Spinal cord (tissue), 9 donors: ENCODE measurements at regions not wholly inside any gene's neighbourhood (a gene's known extent, or its start where the extent isn't known, plus 50 kb on each side); places are given as distances from the start of the nearest gene placed in this dataset.

Experiments used
- DNase-seq, 6 donors: peaks; one replicate each; pipeline versions ENCODE4 v3.0.0 to v3.0.0-alpha.2; 2013 to 2015; ENCODE audit warnings: low spot score in 6 of 6, low read depth in 4 of 6
- H3K27ac ChIP-seq: one replicate; pipeline ENCODE4 v1.5.1; 2013; ENCODE audit warnings: low read depth, low read length, control low read depth
- H3K27me3 ChIP-seq: one replicate; pipeline ENCODE4 v1.6.1; 2013; ENCODE audit warnings: low read length; ENCODE audit not compliant: control insufficient read depth, insufficient read depth
- H3K36me3 ChIP-seq: one replicate; pipeline ENCODE4 v1.6.1; 2013; ENCODE audit warnings: low read length; ENCODE audit not compliant: control insufficient read depth, insufficient read depth
- H3K4me1 ChIP-seq: one replicate; pipeline ENCODE4 v1.6.1; 2013; ENCODE audit warnings: low read length; ENCODE audit not compliant: control insufficient read depth, insufficient read depth
- H3K4me3 ChIP-seq: one replicate; pipeline ENCODE4 v1.5.1; 2013; ENCODE audit warnings: low read depth, low read length, control low read depth
- H3K9me3 ChIP-seq: one replicate; pipeline ENCODE4 v1.6.1; 2013; ENCODE audit warnings: low read length; ENCODE audit not compliant: control insufficient read depth, insufficient read depth
- WGBS: methylation state at CpG from one replicate; pipeline ENCODE4 v1.1.5; 2013; ENCODE audit warnings: missing lambda C conversion rate; ENCODE audit not compliant: insufficient coverage; 5-methylcytosine and 5-hydroxymethylcytosine counted together
- donor health status: healthy.

GRCh38 chr18:64244571-64244970 is 95.7 kb upstream of the LINC00305 start:
- Histone ChIP-seq H3K4me3 (no peak overlapping the region), H3K27ac (no peak overlapping the region), H3K9me3 (no peaks in the 10 kb centered on the region), H3K36me3 (no peaks in the 10 kb centered on the region), H3K4me1 (no peaks in the 10 kb centered on the region), H3K27me3 (no peaks in the 10 kb centered on the region)
- peak in 1 of 6 donors; percentile 29 for DNase-seq
- WGBS, result 71% methylated on average over 3 of the region's 4 CpGs

- H3K4me1 ChIP-seq, result no peaks in the 10 kb centered on the region
- H3K9me3 ChIP-seq, result no peaks in the 10 kb centered on the region
- DNase-seq, result no peak
- 66% methylated on average over 2 of the region's 3 CpGs for WGBS
- H3K27ac ChIP-seq, result no peak overlapping the region
- no peaks in the 10 kb centered on the region for H3K27me3 ChIP-seq
- no peak overlapping the region for H3K4me3 ChIP-seq
- H3K36me3 ChIP-seq, result no peaks in the 10 kb centered on the region
These were observed 91.4 kb upstream of the LINC00305 start for GRCh38 chr18:64240316-64240715.

GRCh38 chr18:64238076-64238475 is 89.2 kb upstream of the LINC00305 start:
- Histone ChIP-seq H3K9me3 (no peaks in the 10 kb centered on the region), H3K27ac (peak overlapping the region; percentile 3), H3K36me3 (no peaks in the 10 kb centered on the region), H3K4me1 (no peaks in the 10 kb centered on the region), H3K4me3 (no peak overlapping the region), H3K27me3 (no peaks in the 10 kb centered on the region)
- no peak for DNase-seq
- whole genome bisulfite sequencing, result no CpG with 5 or more reads among the region's 2 CpGs

GRCh38 chr18:64234321-64234720 is 85.4 kb upstream of the LINC00305 start:
- Histone ChIP-seq H3K36me3 (no peaks in the 10 kb centered on the region), H3K27ac (no peak overlapping the region), H3K27me3 (no peaks in the 10 kb centered on the region), H3K4me3 (no peak overlapping the region), H3K9me3 (no peaks in the 10 kb centered on the region), H3K4me1 (no peaks in the 10 kb centered on the region)
- WGBS, result 58% methylated on average over 2 of the region's 3 CpGs
- peak in 2 of 6 donors; percentile 16 to 90 for DNase-seq

GRCh38 chr18:64233851-64234250 is 85.0 kb upstream of the LINC00305 start:
- Histone ChIP-seq H3K27me3 (no peaks in the 10 kb centered on the region), H3K27ac (no peak overlapping the region), H3K4me3 (no peak overlapping the region), H3K4me1 (no peaks in the 10 kb centered on the region), H3K36me3 (no peaks in the 10 kb centered on the region), H3K9me3 (no peaks in the 10 kb centered on the region)
- no CpG with 5 or more reads among the region's 1 CpG for WGBS
- no peak for DNase-seq

GRCh38 chr18:64220941-64221340 is 72.1 kb upstream of the LINC00305 start:
- DNase-seq, result no peak
- no peak overlapping the region for H3K4me3 ChIP-seq
- no peaks in the 10 kb centered on the region for H3K9me3 ChIP-seq
- H3K27ac ChIP-seq, result no peak overlapping the region
- H3K36me3 ChIP-seq, result no peaks in the 10 kb centered on the region
- 100% methylated on average over 2 of the region's 2 CpGs for WGBS
- H3K27me3 ChIP-seq, result no peaks in the 10 kb centered on the region
- H3K4me1 ChIP-seq, result no peaks in the 10 kb centered on the region

- Histone ChIP-seq H3K27ac (no peak overlapping the region), H3K36me3 (no peaks in the 10 kb centered on the region), H3K4me3 (no peak overlapping the region), H3K9me3 (no peaks in the 10 kb centered on the region), H3K4me1 (no peaks in the 10 kb centered on the region), H3K27me3 (no peaks in the 10 kb centered on the region)
- DNase-seq, result peak in 4 of 6 donors; percentile 29 to 95 (median 46)
- 80% methylated on average over 1 of the region's 4 CpGs for WGBS
These were observed 70.6 kb upstream of the LINC00305 start for GRCh38 chr18:64219517-64219916.

- H3K27me3 ChIP-seq, result no peaks in the 10 kb centered on the region
- 90% methylated on average over 3 of the region's 5 CpGs for WGBS
- H3K27ac ChIP-seq, result no peak overlapping the region
- DNase-seq, result no peak
- H3K4me3 ChIP-seq, result no peak overlapping the region
- no peaks in the 10 kb centered on the region for H3K4me1 ChIP-seq
- H3K9me3 ChIP-seq, result no peaks in the 10 kb centered on the region
- no peaks in the 10 kb centered on the region for H3K36me3 ChIP-seq
These were observed 61.6 kb upstream of the LINC00305 start for GRCh38 chr18:64210401-64210949.

- WGBS, result 94% methylated on average over 3 of the region's 8 CpGs
- no peak overlapping the region for H3K4me3 ChIP-seq
- DNase-seq, result no peak
These were observed 59.6 kb upstream of the LINC00305 start for GRCh38 chr18:64208516-64208915.

GRCh38 chr18:64207820-64208219 is 58.9 kb upstream of the LINC00305 start:
- no peaks in the 10 kb centered on the region for H3K9me3 ChIP-seq
- H3K4me1 ChIP-seq, result no peaks in the 10 kb centered on the region
- no peak overlapping the region for H3K4me3 ChIP-seq
- no peaks in the 10 kb centered on the region for H3K36me3 ChIP-seq
- DNase-seq, result no peak
- WGBS, result 100% methylated on average over 1 of the region's 5 CpGs
- no peaks in the 10 kb centered on the region for H3K27me3 ChIP-seq
- H3K27ac ChIP-seq, result no peak overlapping the region

More at GRCh38 chr18:64208516-64208915, 59.6 kb upstream of the LINC00305 start:
- H3K9me3 ChIP-seq, result no peaks in the 10 kb centered on the region
- H3K36me3 ChIP-seq, result no peaks in the 10 kb centered on the region
- H3K27ac ChIP-seq, result no peak overlapping the region
- no peaks in the 10 kb centered on the region for H3K27me3 ChIP-seq
- H3K4me1 ChIP-seq, result no peaks in the 10 kb centered on the region
